ENCODE measurements at regions not wholly inside any gene's neighbourhood (a gene's known extent, or its start where the extent isn't known, plus 50 kb on each side); places are given as distances from the start of the nearest gene placed in this dataset.

- TF ChIP-seq CHD2 (IDR thresholded peaks at IDR 0.05; ENCODE audit: low read length) (no peak), CTCF (IDR thresholded peaks at IDR 0.05; ENCODE audit: control extremely low read depth in 1 of 3, insufficient read depth in 1 of 3, low read depth in 1 of 3, low read length in 3 of 3) (no peak), EZH2 (IDR thresholded peaks at IDR 0.05; ENCODE audit: low read depth, low read length, severe bottlenecking) (no peak), EGR1 (IDR thresholded peaks at IDR 0.05; ENCODE audit: borderline replicate concordance, low read depth, low read length) (no peak), POLR2A (IDR thresholded peaks at IDR 0.05; ENCODE audit: control extremely low read depth in 1 of 2, low read depth in 2 of 2, low read length in 2 of 2) (no peak), SRF (IDR thresholded peaks at IDR 0.05; ENCODE audit: low read depth, low read length) (no peak), SP1 (IDR thresholded peaks at IDR 0.05; ENCODE audit: low read depth, low read length) (no peak), SIX5 (IDR thresholded peaks at IDR 0.05; ENCODE audit: low read depth, low read length) (no peak)
Observed at GRCh38 chr16:73147958-73148357, 100.0 kb upstream of the ZFHX3 start.

All from H1 (cell line).